ENCODE measurements at regions not wholly inside any gene's neighbourhood (a gene's known extent, or its start where the extent isn't known, plus 50 kb on each side); places are given as distances from the start of the nearest gene placed in this dataset.

GRCh38 chr10:105992928-105993327, 1171.6 kb downstream of the SORCS1 start:
- Histone ChIP-seq H3K36me3 (replicated peaks; ENCODE audit: insufficient read depth, low read length) (no peaks in the 10 kb centered on the region), H2AFZ (ENCODE audit: low read length) (no peak overlapping the region), H3F3A (ENCODE audit: insufficient read depth, low read length) (no peaks in the 10 kb centered on the region), H3K9me2 (replicated peaks; ENCODE audit: insufficient read depth, low read length) (no peaks in the 10 kb centered on the region), H3K27me3 (replicated peaks; ENCODE audit: insufficient read depth, low read length) (no peaks in the 10 kb centered on the region), H3K4me1 (ENCODE audit: low read length) (no peaks in the 10 kb centered on the region), H3K9ac (ENCODE audit: low read length) (no peak overlapping the region), H4K20me1 (ENCODE audit: insufficient read depth, low read length) (no peaks in the 10 kb centered on the region), H3K79me2 (ENCODE audit: low read length) (no peaks in the 10 kb centered on the region), H3K9me3 (replicated peaks; ENCODE audit: insufficient read depth, low read length) (no peaks in the 10 kb centered on the region), H3K27ac (ENCODE audit: low read length) (no peak overlapping the region), H3K4me2 (ENCODE audit: low read depth, low read length) (no peak overlapping the region), H3K4me3 (ENCODE audit: low read length) (no peak overlapping the region)
- no peak for DNase-seq
- TF ChIP-seq EZH2phosphoT487 (IDR thresholded peaks at IDR 0.05; ENCODE audit: low read length) (no peak), EZH2 (optimal IDR thresholded peaks at IDR 0.05; ENCODE audit: low read depth, low read length) (no peak), CTCF (IDR thresholded peaks at IDR 0.05; ENCODE audit: low read length) (no peak)

- Histone ChIP-seq H4K20me1 (ENCODE audit: insufficient read depth, low read length) (no peaks in the 10 kb centered on the region), H2AFZ (ENCODE audit: low read length) (no peak overlapping the region), H3K9me2 (replicated peaks; ENCODE audit: insufficient read depth, low read length) (no peaks in the 10 kb centered on the region), H3K4me3 (ENCODE audit: low read length) (no peak overlapping the region), H3K27me3 (replicated peaks; ENCODE audit: insufficient read depth, low read length) (no peaks in the 10 kb centered on the region), H3K79me2 (ENCODE audit: low read length) (no peaks in the 10 kb centered on the region), H3K4me2 (ENCODE audit: low read depth, low read length) (no peak overlapping the region), H3K27ac (ENCODE audit: low read length) (no peak overlapping the region), H3K4me1 (ENCODE audit: low read length) (no peaks in the 10 kb centered on the region), H3F3A (ENCODE audit: insufficient read depth, low read length) (no peaks in the 10 kb centered on the region), H3K36me3 (replicated peaks; ENCODE audit: insufficient read depth, low read length) (no peaks in the 10 kb centered on the region), H3K9ac (ENCODE audit: low read length) (no peak overlapping the region), H3K9me3 (replicated peaks; ENCODE audit: insufficient read depth, low read length) (no peaks in the 10 kb centered on the region)
- TF ChIP-seq EZH2phosphoT487 (IDR thresholded peaks at IDR 0.05; ENCODE audit: low read length) (no peak), CTCF (IDR thresholded peaks at IDR 0.05; ENCODE audit: low read length) (no peak)
- DNase-seq = no peak
These were observed 1174.0 kb downstream of the SORCS1 start for GRCh38 chr10:105990529-105990928.

GRCh38 chr10:105989995-105990394, 1174.5 kb downstream of the SORCS1 start:
- Histone ChIP-seq H3K27ac (ENCODE audit: low read length) (no peak overlapping the region), H3K4me1 (ENCODE audit: low read length) (no peaks in the 10 kb centered on the region), H3F3A (ENCODE audit: insufficient read depth, low read length) (no peaks in the 10 kb centered on the region), H2AFZ (ENCODE audit: low read length) (no peak overlapping the region), H3K4me2 (ENCODE audit: low read depth, low read length) (no peak overlapping the region), H3K79me2 (ENCODE audit: low read length) (no peaks in the 10 kb centered on the region), H4K20me1 (ENCODE audit: insufficient read depth, low read length) (no peaks in the 10 kb centered on the region), H3K9me3 (replicated peaks; ENCODE audit: insufficient read depth, low read length) (no peaks in the 10 kb centered on the region), H3K27me3 (replicated peaks; ENCODE audit: insufficient read depth, low read length) (no peaks in the 10 kb centered on the region), H3K9ac (ENCODE audit: low read length) (no peak overlapping the region), H3K4me3 (ENCODE audit: low read length) (no peak overlapping the region), H3K9me2 (replicated peaks; ENCODE audit: insufficient read depth, low read length) (no peaks in the 10 kb centered on the region), H3K36me3 (replicated peaks; ENCODE audit: insufficient read depth, low read length) (no peaks in the 10 kb centered on the region)
- no peak for DNase-seq
- TF ChIP-seq EZH2 (optimal IDR thresholded peaks at IDR 0.05; ENCODE audit: low read depth, low read length) (no peak), EZH2phosphoT487 (IDR thresholded peaks at IDR 0.05; ENCODE audit: low read length) (no peak), CTCF (IDR thresholded peaks at IDR 0.05; ENCODE audit: low read length) (no peak)

Measured in MM.1S (cell line).